ENCODE measurements at regions not wholly inside any gene's neighbourhood (a gene's known extent, or its start where the extent isn't known, plus 50 kb on each side); places are given as distances from the start of the nearest gene placed in this dataset.
"Not testable (repeated sequence)": the region's sequence is repeated elsewhere in the genome, so short reads cannot be mapped to it uniquely, and the experiment has no call there.

DNA sequence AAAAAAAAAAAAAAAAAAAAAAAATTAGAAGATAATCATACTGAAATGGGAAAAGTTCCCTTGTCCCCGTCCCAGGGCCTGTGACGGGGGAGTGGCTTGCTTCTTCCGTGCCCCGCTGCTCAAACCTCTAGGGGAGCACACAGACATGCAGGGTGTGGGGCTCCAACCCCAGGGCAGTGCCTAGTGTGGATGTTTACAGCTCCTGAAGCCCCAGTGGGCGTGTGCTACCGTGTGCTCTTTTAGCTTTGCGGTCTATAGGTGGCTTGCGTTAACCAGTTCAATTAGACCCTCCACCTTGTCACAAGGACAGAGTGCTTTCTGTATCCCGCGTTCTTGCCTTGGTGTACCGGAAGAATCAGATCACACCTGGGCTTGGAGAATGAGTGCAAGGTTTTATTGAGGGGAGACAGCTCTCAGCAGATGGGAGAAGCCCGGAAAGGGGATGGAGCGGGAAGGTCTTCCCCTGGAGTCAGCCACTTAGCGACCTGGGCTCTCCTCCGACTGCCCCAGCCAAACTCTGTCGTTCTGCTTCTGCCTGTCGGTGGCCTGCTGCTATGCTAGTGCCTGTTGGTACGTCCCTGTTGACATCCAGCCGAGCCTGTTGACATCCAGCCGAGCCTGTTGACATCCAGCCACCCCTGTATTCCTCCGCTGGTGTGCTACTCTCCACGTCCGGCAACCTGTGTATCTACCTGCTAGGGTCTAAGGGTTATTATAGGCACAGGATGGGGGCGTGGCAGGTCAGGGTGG, 569.8 kb downstream of the VGLL3 start:
- no peak for DNase-seq (ENCODE audit: low spot score)
- TF ChIP-seq, protein P1, sequence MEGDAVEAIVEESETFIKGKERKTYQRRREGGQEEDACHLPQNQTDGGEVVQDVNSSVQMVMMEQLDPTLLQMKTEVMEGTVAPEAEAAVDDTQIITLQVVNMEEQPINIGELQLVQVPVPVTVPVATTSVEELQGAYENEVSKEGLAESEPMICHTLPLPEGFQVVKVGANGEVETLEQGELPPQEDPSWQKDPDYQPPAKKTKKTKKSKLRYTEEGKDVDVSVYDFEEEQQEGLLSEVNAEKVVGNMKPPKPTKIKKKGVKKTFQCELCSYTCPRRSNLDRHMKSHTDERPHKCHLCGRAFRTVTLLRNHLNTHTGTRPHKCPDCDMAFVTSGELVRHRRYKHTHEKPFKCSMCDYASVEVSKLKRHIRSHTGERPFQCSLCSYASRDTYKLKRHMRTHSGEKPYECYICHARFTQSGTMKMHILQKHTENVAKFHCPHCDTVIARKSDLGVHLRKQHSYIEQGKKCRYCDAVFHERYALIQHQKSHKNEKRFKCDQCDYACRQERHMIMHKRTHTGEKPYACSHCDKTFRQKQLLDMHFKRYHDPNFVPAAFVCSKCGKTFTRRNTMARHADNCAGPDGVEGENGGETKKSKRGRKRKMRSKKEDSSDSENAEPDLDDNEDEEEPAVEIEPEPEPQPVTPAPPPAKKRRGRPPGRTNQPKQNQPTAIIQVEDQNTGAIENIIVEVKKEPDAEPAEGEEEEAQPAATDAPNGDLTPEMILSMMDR (IDR thresholded peaks at IDR 0.05; ENCODE audit: extremely low read depth, missing control alignments): no peak

GRCh38 chr3:86418861-86419260, 572.1 kb downstream of the VGLL3 start:
- TF ChIP-seq, protein P1 (IDR thresholded peaks at IDR 0.05; ENCODE audit: extremely low read depth, missing control alignments): no peak
- DNase-seq (ENCODE audit: low spot score): no peak

- no peak for DNase-seq (ENCODE audit: low spot score)
- TF ChIP-seq, protein P1 (IDR thresholded peaks at IDR 0.05; ENCODE audit: extremely low read depth, missing control alignments): no peak
Measured at GRCh38 chr3:86416334-86416733, 574.6 kb downstream of the VGLL3 start.

- DNase-seq (ENCODE audit: low spot score): no peak
- TF ChIP-seq, protein P1 (IDR thresholded peaks at IDR 0.05; ENCODE audit: extremely low read depth, missing control alignments): no peak
Measured at GRCh38 chr3:86413645-86414044, 577.3 kb downstream of the VGLL3 start.

DNA sequence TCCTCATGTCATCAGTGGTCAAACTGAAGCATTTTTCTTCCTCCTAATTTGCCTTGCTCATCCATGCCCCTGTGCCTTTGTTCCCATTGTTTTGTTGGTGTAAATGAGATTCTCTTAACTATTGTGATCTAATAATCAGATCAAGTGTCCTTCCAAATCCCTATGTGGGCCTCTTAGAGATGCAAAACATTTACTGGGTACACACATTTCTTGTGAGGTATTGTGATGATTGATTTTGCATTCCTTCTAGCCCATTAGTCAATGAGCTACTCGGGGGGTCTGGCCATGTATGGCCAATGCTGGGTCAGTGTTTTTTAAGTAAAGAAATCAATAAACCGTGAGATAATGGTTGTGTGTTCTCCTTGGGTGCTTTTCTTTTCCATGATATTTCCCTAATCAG, 580.4 kb downstream of the VGLL3 start:
- TF ChIP-seq, protein P1 (IDR thresholded peaks at IDR 0.05; ENCODE audit: extremely low read depth, missing control alignments): no peak

GRCh38 chr3:86389759-86390158, 601.2 kb downstream of the VGLL3 start:
- not testable (repeated sequence) for DNase-seq (ENCODE audit: low spot score)

More for the DNA sequence above, 580.4 kb downstream of the VGLL3 start:
- no peak for DNase-seq (ENCODE audit: low spot score)

DNA sequence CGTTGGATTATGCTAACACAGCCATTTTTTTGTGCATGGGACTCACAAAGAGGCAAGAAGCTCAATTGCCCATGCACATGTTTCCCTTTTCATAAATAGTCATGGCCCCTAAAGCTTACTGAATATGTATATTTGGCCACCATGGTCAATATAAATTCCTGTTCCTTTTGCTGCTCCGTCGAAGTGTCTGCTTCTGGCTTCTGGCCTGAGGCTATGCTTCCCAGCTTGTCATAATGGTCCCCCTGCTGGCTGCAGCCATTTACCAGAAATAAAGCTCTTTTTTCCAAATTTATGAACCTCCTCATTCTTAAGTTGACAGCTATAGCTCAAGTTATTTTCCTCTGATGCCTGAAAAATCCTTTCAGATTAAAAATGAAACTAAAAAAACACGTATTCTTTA, 602.1 kb downstream of the VGLL3 start:
- TF ChIP-seq, protein P1 (IDR thresholded peaks at IDR 0.05; ENCODE audit: extremely low read depth, missing control alignments): no peak
- no peak for DNase-seq (ENCODE audit: low spot score)

GRCh38 chr3:86382556-86382955, 608.4 kb downstream of the VGLL3 start:
- no peak for DNase-seq (ENCODE audit: low spot score)
- TF ChIP-seq, protein P1 (IDR thresholded peaks at IDR 0.05; ENCODE audit: extremely low read depth, missing control alignments): no peak
